ENCODE measurements at regions not wholly inside any gene's neighbourhood (a gene's known extent, or its start where the extent isn't known, plus 50 kb on each side); places are given as distances from the start of the nearest gene placed in this dataset.

DNA sequence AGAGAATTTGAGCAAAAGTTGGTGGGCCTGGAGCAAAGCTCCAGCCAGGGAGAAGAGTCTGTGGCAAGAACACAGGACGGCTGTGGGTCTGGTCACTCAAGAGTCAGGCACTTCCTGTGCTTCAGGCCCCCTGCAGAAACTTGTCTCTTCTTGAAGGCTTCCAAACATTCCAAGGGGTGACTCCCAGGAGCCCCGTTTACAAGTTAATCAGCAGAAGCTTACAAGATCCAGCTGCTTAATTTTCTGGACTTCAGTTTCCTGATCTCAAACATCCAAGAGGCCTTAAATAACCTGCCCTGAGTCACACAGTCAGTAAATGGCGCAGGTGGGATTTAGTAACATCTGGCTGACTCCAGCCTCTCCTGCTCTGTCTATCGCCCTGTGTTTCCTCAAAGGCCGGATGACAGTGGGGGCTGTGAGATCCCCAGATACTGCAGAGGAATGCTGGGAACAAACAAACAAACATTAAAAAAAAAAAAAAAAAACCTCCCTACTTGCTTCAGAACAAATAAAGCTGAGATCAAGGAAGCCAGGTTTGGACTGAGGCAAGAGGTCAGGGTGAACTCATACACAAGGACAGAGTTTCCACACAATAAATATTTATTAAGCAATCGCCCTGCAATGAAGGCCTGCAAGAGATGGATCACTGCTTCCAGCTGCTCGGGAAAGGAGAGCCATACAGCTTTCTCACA, 175.4 kb upstream of the RFC3 start:
- peak overlapping the region; percentile 70 to 91 for H3K27ac ChIP-seq
- peak; percentile 73 for DNase-seq (ENCODE audit: low spot score)
- no peak overlapping the region for H3K4me3 ChIP-seq
- TF ChIP-seq, protein P1, sequence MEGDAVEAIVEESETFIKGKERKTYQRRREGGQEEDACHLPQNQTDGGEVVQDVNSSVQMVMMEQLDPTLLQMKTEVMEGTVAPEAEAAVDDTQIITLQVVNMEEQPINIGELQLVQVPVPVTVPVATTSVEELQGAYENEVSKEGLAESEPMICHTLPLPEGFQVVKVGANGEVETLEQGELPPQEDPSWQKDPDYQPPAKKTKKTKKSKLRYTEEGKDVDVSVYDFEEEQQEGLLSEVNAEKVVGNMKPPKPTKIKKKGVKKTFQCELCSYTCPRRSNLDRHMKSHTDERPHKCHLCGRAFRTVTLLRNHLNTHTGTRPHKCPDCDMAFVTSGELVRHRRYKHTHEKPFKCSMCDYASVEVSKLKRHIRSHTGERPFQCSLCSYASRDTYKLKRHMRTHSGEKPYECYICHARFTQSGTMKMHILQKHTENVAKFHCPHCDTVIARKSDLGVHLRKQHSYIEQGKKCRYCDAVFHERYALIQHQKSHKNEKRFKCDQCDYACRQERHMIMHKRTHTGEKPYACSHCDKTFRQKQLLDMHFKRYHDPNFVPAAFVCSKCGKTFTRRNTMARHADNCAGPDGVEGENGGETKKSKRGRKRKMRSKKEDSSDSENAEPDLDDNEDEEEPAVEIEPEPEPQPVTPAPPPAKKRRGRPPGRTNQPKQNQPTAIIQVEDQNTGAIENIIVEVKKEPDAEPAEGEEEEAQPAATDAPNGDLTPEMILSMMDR (IDR thresholded peaks at IDR 0.05) = no peak

DNA sequence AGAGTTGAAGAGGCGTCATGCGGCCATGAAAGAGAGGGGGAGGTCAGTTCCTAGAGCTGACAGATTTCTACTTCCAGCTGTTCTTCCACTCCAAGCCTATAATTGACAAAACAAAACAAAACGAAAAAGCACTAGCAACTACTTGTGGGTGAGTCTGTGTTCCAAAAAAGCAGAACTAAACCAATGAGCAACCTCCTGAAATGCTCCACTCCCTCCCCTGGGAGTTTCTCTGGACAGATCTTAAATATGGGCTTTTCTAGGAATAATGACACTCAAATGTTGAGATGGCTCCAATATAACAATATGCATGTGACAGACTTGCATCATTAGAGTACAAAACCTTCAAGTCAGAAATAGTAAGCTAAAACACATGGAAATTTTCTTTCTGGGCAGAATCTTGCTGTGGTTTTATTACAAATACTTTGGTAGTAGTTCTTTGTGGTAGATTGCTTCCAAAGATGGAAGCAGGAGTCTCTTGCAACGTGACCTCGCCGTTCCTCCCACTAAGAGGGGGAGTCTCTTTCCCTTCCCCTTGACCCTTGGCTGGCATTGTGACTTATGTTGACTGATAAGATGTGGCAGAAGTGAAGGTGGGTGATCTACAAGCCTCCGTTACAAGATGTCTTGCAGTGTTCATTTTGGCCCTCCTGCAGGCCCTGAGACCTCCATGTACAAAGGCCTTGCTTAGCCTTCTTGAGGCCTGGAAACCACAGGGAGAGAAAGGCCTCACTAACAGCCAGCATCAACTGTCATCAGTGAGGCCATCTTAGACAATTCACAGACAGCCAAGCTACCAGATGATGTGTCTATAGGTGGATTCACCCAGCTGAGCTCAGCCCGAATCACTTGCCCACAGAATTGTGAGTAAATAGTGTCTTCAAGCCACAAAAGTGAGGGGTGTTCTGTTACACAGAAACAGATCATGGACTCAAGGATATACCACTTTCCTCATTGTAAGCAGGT, 173.1 kb upstream of the RFC3 start:
- no peak overlapping the region for H3K4me3 ChIP-seq
- peak overlapping the region; percentile 70 to 91 for H3K27ac ChIP-seq
- TF ChIP-seq, protein P1 (IDR thresholded peaks at IDR 0.05) = no peak
- peak; percentile 74 for DNase-seq (ENCODE audit: low spot score)

DNA sequence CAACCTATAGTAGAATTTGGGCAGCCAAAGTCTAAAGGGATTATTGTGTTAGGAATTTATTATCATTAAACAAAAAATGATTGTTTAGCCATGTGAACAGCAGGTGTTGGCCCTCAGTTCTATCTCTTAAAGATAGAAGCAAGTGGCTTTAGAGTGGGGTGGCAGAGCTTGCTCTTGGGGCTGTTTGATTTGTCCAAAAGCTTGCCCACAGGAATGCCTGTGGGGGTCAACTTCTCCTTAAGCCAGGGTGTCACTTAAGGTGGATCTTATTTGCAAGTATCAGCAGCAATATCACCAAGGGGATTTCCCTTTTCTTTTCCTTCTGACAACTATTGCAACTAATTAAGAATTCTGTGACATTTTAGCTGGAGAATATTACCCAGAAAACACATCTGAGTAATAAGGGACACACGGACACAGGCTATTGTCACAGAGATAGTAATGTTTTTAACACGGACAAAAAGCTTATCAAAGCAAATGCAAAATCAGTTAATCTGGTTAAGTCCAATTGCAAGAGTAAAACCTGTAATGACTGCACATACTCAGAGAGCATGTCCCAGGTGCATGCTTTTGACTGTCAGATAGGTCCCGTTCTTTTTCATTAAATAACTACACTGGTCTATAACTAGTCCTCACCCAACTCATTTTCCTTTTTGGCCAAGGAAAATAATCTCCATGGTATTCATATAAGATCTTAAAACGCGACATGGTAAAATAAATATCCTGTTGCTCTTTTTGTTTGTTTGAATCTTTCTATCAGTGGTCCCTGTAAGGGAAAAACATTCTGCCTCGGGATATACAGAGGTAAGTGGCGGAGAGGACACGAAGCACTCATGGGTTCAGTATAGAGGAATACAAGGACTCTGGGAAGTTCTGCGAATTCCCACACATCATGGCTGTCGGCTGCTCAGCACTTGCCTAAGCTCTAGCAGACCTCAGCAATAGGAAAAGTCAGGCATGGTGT, 172.1 kb upstream of the RFC3 start:
- no peak for DNase-seq (ENCODE audit: low spot score)
- Histone ChIP-seq H3K4me3 (no peak overlapping the region), H3K27ac (peak overlapping the region in 1 of 2 donors; percentile 91)
- TF ChIP-seq, protein P1 (IDR thresholded peaks at IDR 0.05) = no peak

DNA sequence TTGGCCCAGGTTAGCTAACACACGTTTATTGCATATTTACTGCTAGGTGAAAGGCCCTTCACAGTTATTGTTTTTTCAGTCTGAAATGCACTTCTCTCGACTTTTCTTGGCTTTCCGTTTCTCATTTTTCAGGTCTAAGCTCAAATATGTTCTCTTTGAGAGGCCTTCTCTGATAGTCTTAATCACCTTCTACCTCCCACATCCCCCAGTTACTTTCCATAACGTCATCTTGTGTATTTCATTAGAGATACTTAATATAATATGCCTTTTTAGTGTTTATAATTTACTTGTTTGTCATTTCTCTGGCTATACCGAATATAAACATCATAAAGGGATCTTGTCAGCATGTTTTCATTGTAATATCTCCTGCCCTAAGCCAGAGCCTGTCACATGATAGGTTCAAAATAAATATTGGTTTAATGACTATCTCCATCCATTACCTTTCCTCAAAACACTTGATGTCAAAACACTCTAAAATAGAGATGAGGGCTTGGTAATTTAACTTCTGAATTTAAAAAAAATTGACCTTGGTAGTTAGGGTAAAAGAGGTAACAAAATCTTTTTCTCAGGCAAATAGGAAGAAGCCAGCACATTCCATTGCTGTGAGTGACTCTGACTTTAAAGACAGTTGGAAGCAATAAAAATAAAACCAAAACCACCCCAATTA, 168.6 kb upstream of the RFC3 start:
- Histone ChIP-seq H3K27ac (no peak overlapping the region), H3K4me3 (no peak overlapping the region)
- no peak for DNase-seq (ENCODE audit: low spot score)
- TF ChIP-seq, protein P1 (IDR thresholded peaks at IDR 0.05) = no peak

DNA sequence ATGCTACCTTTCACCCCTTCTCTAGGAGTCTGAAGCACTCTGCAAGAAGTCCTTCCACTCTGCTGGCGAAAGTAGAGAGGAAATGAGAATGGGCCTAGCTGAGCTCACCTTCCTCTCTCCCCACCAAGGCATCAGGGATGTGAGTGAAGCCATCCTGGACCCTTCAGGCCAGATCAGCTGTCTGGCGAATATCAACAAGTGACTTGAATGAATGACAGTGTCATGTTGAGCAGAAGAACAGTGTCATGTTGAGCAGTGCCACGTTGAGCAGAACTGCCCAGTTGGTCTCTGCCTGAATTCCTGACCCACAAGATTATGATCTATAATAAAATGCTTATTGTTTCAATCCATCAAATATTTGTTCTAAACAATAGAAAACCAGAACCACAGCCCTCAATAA, 166.2 kb upstream of the RFC3 start:
- DNase-seq (ENCODE audit: low spot score) = no peak
- TF ChIP-seq, protein P1 (IDR thresholded peaks at IDR 0.05) = no peak

DNA sequence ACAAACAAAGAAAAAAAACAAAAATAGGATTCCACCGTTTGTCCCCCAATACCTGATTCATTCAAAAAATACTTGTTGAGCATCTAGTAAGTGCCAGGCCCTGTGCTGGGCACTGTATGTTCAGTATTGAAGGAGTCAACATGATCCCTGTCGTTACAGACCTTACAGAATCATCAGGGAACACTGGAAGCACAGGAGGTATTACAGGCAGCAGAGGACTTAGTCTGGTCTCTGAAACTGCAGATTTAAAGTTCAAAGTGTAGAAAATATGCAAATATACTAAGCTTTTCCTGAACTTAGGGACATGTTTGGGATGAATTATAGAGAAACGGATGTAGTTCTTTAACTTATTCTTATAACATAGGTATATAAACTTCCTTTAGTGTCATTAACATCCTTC, 160.7 kb upstream of the RFC3 start:
- TF ChIP-seq, protein P1 (IDR thresholded peaks at IDR 0.05) = no peak
- DNase-seq (ENCODE audit: low spot score) = no peak
- Histone ChIP-seq H3K4me3 (no peak overlapping the region), H3K27ac (no peak overlapping the region)

More for the DNA sequence above, 166.2 kb upstream of the RFC3 start:
- H3K4me3 ChIP-seq = no peak overlapping the region
- no peak overlapping the region for H3K27ac ChIP-seq

Data from coronary artery (tissue), 2 donors.